AG20443 (cell line): ENCODE measurements at regions not wholly inside any gene's neighbourhood (a gene's known extent, or its start where the extent isn't known, plus 50 kb on each side); places are given as distances from the start of the nearest gene placed in this dataset.

Experiments used
- DNase-seq: peaks from one replicate; pipeline ENCODE4 v3.0.0; 2012; ENCODE audit warnings: low spot score, mixed read lengths

GRCh38 chr3:9301091-9301490, 51.6 kb upstream of the SRGAP3 start:
- DNase-seq, result peak; percentile 40

GRCh38 chr3:9301798-9302197, 52.4 kb upstream of the SRGAP3 start:
- DNase-seq, result no peak

GRCh38 chr3:9302425-9303181, 53.2 kb upstream of the SRGAP3 start:
- peak; percentile 88 for DNase-seq

- peak; percentile 41 for DNase-seq
These were observed 54.4 kb upstream of the THUMPD3 start for GRCh38 chr3:9308298-9308990.

GRCh38 chr3:9310043-9310442, 52.8 kb upstream of the THUMPD3 start:
- DNase-seq, result no peak

- no peak for DNase-seq
These were observed 51.6 kb upstream of the THUMPD3 start for GRCh38 chr3:9311228-9311627.
